ENCODE measurements at regions not wholly inside any gene's neighbourhood (a gene's known extent, or its start where the extent isn't known, plus 50 kb on each side); places are given as distances from the start of the nearest gene placed in this dataset.

- H3K4ac ChIP-seq (ENCODE audit: low read depth, low read length), result no peak overlapping the region
- H3K18ac ChIP-seq (ENCODE audit: low read length), result no peak overlapping the region
- no CpG with 5 or more reads among the region's 1 CpG for WGBS (ENCODE audit: extremely low coverage, insufficient coverage, low lambda C conversion rate)
- DNase-seq, result no peak
- H2AK5ac ChIP-seq (ENCODE audit: low read length), result no peak overlapping the region
- no peaks in the 10 kb centered on the region for H3K79me1 ChIP-seq (ENCODE audit: low read length)
- no peaks in the 10 kb centered on the region for H3K27me3 ChIP-seq (ENCODE audit: insufficient read depth, low read length, poor library complexity)
- H4K5ac ChIP-seq (ENCODE audit: low read length), result no peak overlapping the region
- H4K8ac ChIP-seq (ENCODE audit: low read depth, low read length), result no peak overlapping the region
- no peaks in the 10 kb centered on the region for H3K36me3 ChIP-seq (ENCODE audit: control insufficient read depth, insufficient read depth, low read length)
- H3K56ac ChIP-seq (ENCODE audit: low read length), result no peak overlapping the region
- no peaks in the 10 kb centered on the region for H3K4me1 ChIP-seq (ENCODE audit: control insufficient read depth, low read depth, low read length)
- no peak overlapping the region for H3K4me3 ChIP-seq (ENCODE audit: low read length)
- H3K79me2 ChIP-seq (ENCODE audit: control insufficient read depth, insufficient read depth, low read length), result no peaks in the 10 kb centered on the region
- H3K23ac ChIP-seq (ENCODE audit: low read length), result no peak overlapping the region
- H2BK120ac ChIP-seq (ENCODE audit: low read depth, low read length), result no peak overlapping the region
- H3K4me2 ChIP-seq (ENCODE audit: low read length), result no peak overlapping the region
- H3K27ac ChIP-seq (ENCODE audit: low read depth, low read length), result no peak overlapping the region
- H2BK5ac ChIP-seq (ENCODE audit: low read length), result no peak overlapping the region
- H3K9ac ChIP-seq (ENCODE audit: low read length), result no peak overlapping the region
- no peak overlapping the region for H2BK15ac ChIP-seq (replicated peaks; ENCODE audit: low read depth)
Observed at GRCh38 chr2:138867341-138867740, 87.2 kb upstream of the NXPH2 start.

- Histone ChIP-seq H3K4ac (ENCODE audit: low read depth, low read length) (no peak overlapping the region), H2BK120ac (ENCODE audit: low read depth, low read length) (no peak overlapping the region), H2AK5ac (ENCODE audit: low read length) (no peak overlapping the region), H3K4me1 (ENCODE audit: control insufficient read depth, low read depth, low read length) (no peaks in the 10 kb centered on the region), H3K56ac (ENCODE audit: low read length) (no peak overlapping the region), H4K8ac (ENCODE audit: low read depth, low read length) (no peak overlapping the region), H3K36me3 (ENCODE audit: control insufficient read depth, insufficient read depth, low read length) (no peaks in the 10 kb centered on the region), H3K18ac (ENCODE audit: low read length) (no peak overlapping the region), H3K27me3 (ENCODE audit: insufficient read depth, low read length, poor library complexity) (no peaks in the 10 kb centered on the region), H3K23ac (ENCODE audit: low read length) (no peak overlapping the region), H2BK15ac (replicated peaks; ENCODE audit: low read depth) (no peak overlapping the region), H3K4me3 (ENCODE audit: low read length) (no peak overlapping the region), H2BK5ac (ENCODE audit: low read length) (no peak overlapping the region), H3K4me2 (ENCODE audit: low read length) (no peak overlapping the region), H3K79me2 (ENCODE audit: control insufficient read depth, insufficient read depth, low read length) (no peaks in the 10 kb centered on the region), H3K9ac (ENCODE audit: low read length) (no peak overlapping the region), H4K5ac (ENCODE audit: low read length) (no peak overlapping the region), H3K79me1 (ENCODE audit: low read length) (no peaks in the 10 kb centered on the region), H3K27ac (ENCODE audit: low read depth, low read length) (no peak overlapping the region)
- DNase-seq, result no peak
Observed at GRCh38 chr2:138866797-138867196, 86.6 kb upstream of the NXPH2 start.

- no peak overlapping the region for H3K27ac ChIP-seq (ENCODE audit: low read depth, low read length)
- no peak overlapping the region for H3K9ac ChIP-seq (ENCODE audit: low read length)
- H3K4me3 ChIP-seq (ENCODE audit: low read length), result no peak overlapping the region
- H3K79me2 ChIP-seq (ENCODE audit: control insufficient read depth, insufficient read depth, low read length), result no peaks in the 10 kb centered on the region
- H3K79me1 ChIP-seq (ENCODE audit: low read length), result no peaks in the 10 kb centered on the region
- no peak overlapping the region for H4K5ac ChIP-seq (ENCODE audit: low read length)
- no peak overlapping the region for H2AK5ac ChIP-seq (ENCODE audit: low read length)
- no peaks in the 10 kb centered on the region for H3K27me3 ChIP-seq (ENCODE audit: insufficient read depth, low read length, poor library complexity)
- H3K4me1 ChIP-seq (ENCODE audit: control insufficient read depth, low read depth, low read length), result no peaks in the 10 kb centered on the region
- H3K4me2 ChIP-seq (ENCODE audit: low read length), result no peak overlapping the region
- no peak overlapping the region for H2BK15ac ChIP-seq (replicated peaks; ENCODE audit: low read depth)
- DNase-seq, result no peak
- H3K23ac ChIP-seq (ENCODE audit: low read length), result no peak overlapping the region
- H3K36me3 ChIP-seq (ENCODE audit: control insufficient read depth, insufficient read depth, low read length), result no peaks in the 10 kb centered on the region
- no peak overlapping the region for H3K56ac ChIP-seq (ENCODE audit: low read length)
- H2BK5ac ChIP-seq (ENCODE audit: low read length), result no peak overlapping the region
- WGBS (ENCODE audit: extremely low coverage, insufficient coverage, low lambda C conversion rate), result no CpG with 5 or more reads among the region's 3 CpGs
- H4K8ac ChIP-seq (ENCODE audit: low read depth, low read length), result no peak overlapping the region
- H3K18ac ChIP-seq (ENCODE audit: low read length), result no peak overlapping the region
- H2BK120ac ChIP-seq (ENCODE audit: low read depth, low read length), result no peak overlapping the region
- no peak overlapping the region for H3K4ac ChIP-seq (ENCODE audit: low read depth, low read length)
Observed at GRCh38 chr2:138853761-138854160, 73.6 kb upstream of the NXPH2 start.

GRCh38 chr2:138853296-138853695 is 73.1 kb upstream of the NXPH2 start:
- 100% methylated on average over 1 of the region's 1 CpG for WGBS (ENCODE audit: extremely low coverage, insufficient coverage, low lambda C conversion rate)
- H3K4me1 ChIP-seq (ENCODE audit: control insufficient read depth, low read depth, low read length), result no peaks in the 10 kb centered on the region
- no peak overlapping the region for H2BK5ac ChIP-seq (ENCODE audit: low read length)
- H3K23ac ChIP-seq (ENCODE audit: low read length), result no peak overlapping the region
- H3K56ac ChIP-seq (ENCODE audit: low read length), result no peak overlapping the region
- no peaks in the 10 kb centered on the region for H3K79me2 ChIP-seq (ENCODE audit: control insufficient read depth, insufficient read depth, low read length)
- no peak overlapping the region for H3K4ac ChIP-seq (ENCODE audit: low read depth, low read length)
- H2BK15ac ChIP-seq (replicated peaks; ENCODE audit: low read depth), result no peak overlapping the region
- no peak overlapping the region for H2AK5ac ChIP-seq (ENCODE audit: low read length)
- no peak overlapping the region for H3K9ac ChIP-seq (ENCODE audit: low read length)
- H3K27me3 ChIP-seq (ENCODE audit: insufficient read depth, low read length, poor library complexity), result no peaks in the 10 kb centered on the region
- no peak overlapping the region for H4K5ac ChIP-seq (ENCODE audit: low read length)
- no peaks in the 10 kb centered on the region for H3K36me3 ChIP-seq (ENCODE audit: control insufficient read depth, insufficient read depth, low read length)
- no peaks in the 10 kb centered on the region for H3K79me1 ChIP-seq (ENCODE audit: low read length)
- no peak overlapping the region for H3K4me3 ChIP-seq (ENCODE audit: low read length)
- H3K18ac ChIP-seq (ENCODE audit: low read length), result no peak overlapping the region
- DNase-seq, result no peak
- H2BK120ac ChIP-seq (ENCODE audit: low read depth, low read length), result no peak overlapping the region
- no peak overlapping the region for H3K27ac ChIP-seq (ENCODE audit: low read depth, low read length)
- H3K4me2 ChIP-seq (ENCODE audit: low read length), result no peak overlapping the region
- H4K8ac ChIP-seq (ENCODE audit: low read depth, low read length), result no peak overlapping the region

GRCh38 chr2:138846216-138846821 is 66.1 kb upstream of the NXPH2 start:
- no peaks in the 10 kb centered on the region for H3K27me3 ChIP-seq (ENCODE audit: insufficient read depth, low read length, poor library complexity)
- H3K9ac ChIP-seq (ENCODE audit: low read length), result no peak overlapping the region
- no peak overlapping the region for H4K5ac ChIP-seq (ENCODE audit: low read length)
- H3K4ac ChIP-seq (ENCODE audit: low read depth, low read length), result no peak overlapping the region
- H3K79me1 ChIP-seq (ENCODE audit: low read length), result no peaks in the 10 kb centered on the region
- no peak overlapping the region for H3K4me3 ChIP-seq (ENCODE audit: low read length)
- no peaks in the 10 kb centered on the region for H3K4me1 ChIP-seq (ENCODE audit: control insufficient read depth, low read depth, low read length)
- H4K8ac ChIP-seq (ENCODE audit: low read depth, low read length), result no peak overlapping the region
- no peak overlapping the region for H3K4me2 ChIP-seq (ENCODE audit: low read length)
- DNase-seq, result peak; percentile 21
- no peak overlapping the region for H3K27ac ChIP-seq (ENCODE audit: low read depth, low read length)
- no CpG with 5 or more reads among the region's 8 CpGs for WGBS (ENCODE audit: extremely low coverage, insufficient coverage, low lambda C conversion rate)
- no peak overlapping the region for H3K56ac ChIP-seq (ENCODE audit: low read length)
- no peak overlapping the region for H3K23ac ChIP-seq (ENCODE audit: low read length)
- H2BK120ac ChIP-seq (ENCODE audit: low read depth, low read length), result no peak overlapping the region
- H3K18ac ChIP-seq (ENCODE audit: low read length), result no peak overlapping the region
- H2BK15ac ChIP-seq (replicated peaks; ENCODE audit: low read depth), result no peak overlapping the region
- no peaks in the 10 kb centered on the region for H3K36me3 ChIP-seq (ENCODE audit: control insufficient read depth, insufficient read depth, low read length)
- no peaks in the 10 kb centered on the region for H3K79me2 ChIP-seq (ENCODE audit: control insufficient read depth, insufficient read depth, low read length)
- H2BK5ac ChIP-seq (ENCODE audit: low read length), result no peak overlapping the region
- H2AK5ac ChIP-seq (ENCODE audit: low read length), result no peak overlapping the region

- no peak overlapping the region for H2BK120ac ChIP-seq (ENCODE audit: low read depth, low read length)
- no peak overlapping the region for H3K23ac ChIP-seq (ENCODE audit: low read length)
- no CpG with 5 or more reads among the region's 1 CpG for WGBS (ENCODE audit: extremely low coverage, insufficient coverage, low lambda C conversion rate)
- H3K4me3 ChIP-seq (ENCODE audit: low read length), result no peak overlapping the region
- H3K4me2 ChIP-seq (ENCODE audit: low read length), result no peak overlapping the region
- no peak overlapping the region for H2AK5ac ChIP-seq (ENCODE audit: low read length)
- no peak overlapping the region for H4K8ac ChIP-seq (ENCODE audit: low read depth, low read length)
- H3K27ac ChIP-seq (ENCODE audit: low read depth, low read length), result no peak overlapping the region
- H3K27me3 ChIP-seq (ENCODE audit: insufficient read depth, low read length, poor library complexity), result no peaks in the 10 kb centered on the region
- no peak overlapping the region for H4K5ac ChIP-seq (ENCODE audit: low read length)
- H3K4me1 ChIP-seq (ENCODE audit: control insufficient read depth, low read depth, low read length), result no peaks in the 10 kb centered on the region
- H3K79me2 ChIP-seq (ENCODE audit: control insufficient read depth, insufficient read depth, low read length), result no peaks in the 10 kb centered on the region
- no peak overlapping the region for H2BK5ac ChIP-seq (ENCODE audit: low read length)
- no peak overlapping the region for H3K4ac ChIP-seq (ENCODE audit: low read depth, low read length)
- DNase-seq, result no peak
- H3K9ac ChIP-seq (ENCODE audit: low read length), result no peak overlapping the region
- no peaks in the 10 kb centered on the region for H3K79me1 ChIP-seq (ENCODE audit: low read length)
- no peak overlapping the region for H3K56ac ChIP-seq (ENCODE audit: low read length)
- no peak overlapping the region for H2BK15ac ChIP-seq (replicated peaks; ENCODE audit: low read depth)
- H3K18ac ChIP-seq (ENCODE audit: low read length), result no peak overlapping the region
- H3K36me3 ChIP-seq (ENCODE audit: control insufficient read depth, insufficient read depth, low read length), result no peaks in the 10 kb centered on the region
Observed at GRCh38 chr2:138842341-138842740, 62.2 kb upstream of the NXPH2 start.
